ENCODE measurements at regions not wholly inside any gene's neighbourhood (a gene's known extent, or its start where the extent isn't known, plus 50 kb on each side); places are given as distances from the start of the nearest gene placed in this dataset.

GRCh38 chr3:139770577-139770976 is 92.8 kb upstream of the NMNAT3 start:
- Histone ChIP-seq H3K4me2 (no peak overlapping the region), H3K36me3 (no peaks in the 10 kb centered on the region)

GRCh38 chr3:139769796-139770195 is 92.0 kb upstream of the NMNAT3 start:
- no peaks in the 10 kb centered on the region for H4K20me1 ChIP-seq
- no peaks in the 10 kb centered on the region; a peak in 1 of 22 replicates for H3K9me3 ChIP-seq (replicated peaks in 1 of 11)
- no peak for TF ChIP-seq Cebpa-rat (IDR thresholded peaks at IDR 0.05)
- H3K9ac ChIP-seq, result no peak overlapping the region
- no peak overlapping the region for H3K27ac ChIP-seq
- H3K27me3 ChIP-seq, result no peaks in the 10 kb centered on the region
- peaks cover 0 to 8% (median 2%) of the 10 kb centered on the region in 10 experiments; a peak in 6 of 20 replicates for H3K4me1 ChIP-seq
- H3K36me3 ChIP-seq, result no peaks in the 10 kb centered on the region
- H3K4me3 ChIP-seq, result no peak overlapping the region
- H3K4me2 ChIP-seq, result no peak overlapping the region

More at GRCh38 chr3:139770577-139770976, 92.8 kb upstream of the NMNAT3 start:
- Histone ChIP-seq H3K4me1 (peaks cover 0 to 8% (median 2%) of the 10 kb centered on the region in 10 experiments; a peak in 6 of 20 replicates), H4K20me1 (no peaks in the 10 kb centered on the region), H3K27me3 (no peaks in the 10 kb centered on the region), H3K9me3 (replicated peaks in 1 of 11) (no peaks in the 10 kb centered on the region; a peak in 1 of 22 replicates), H3K9ac (no peak overlapping the region), H3K4me3 (no peak overlapping the region), H3K27ac (no peak overlapping the region)
- TF ChIP-seq Cebpa-rat (IDR thresholded peaks at IDR 0.05), result no peak

- Histone ChIP-seq H3K4me2 (0 out of 22 replicates have a peak overlapping the region, but pooled peaks of 1 of the 11 experiments have one; percentile 45), H4K20me1 (no peaks in the 10 kb centered on the region), H3K9me3 (replicated peaks in 1 of 11) (no peaks in the 10 kb centered on the region; a peak in 1 of 22 replicates), H3K4me3 (no peak overlapping the region), H3K36me3 (no peaks in the 10 kb centered on the region), H3K27me3 (no peaks in the 10 kb centered on the region), H3K9ac (no peak overlapping the region), H3K27ac (no peak overlapping the region), H3K4me1 (peaks cover 0 to 19% (median 7%) of the 10 kb centered on the region in 10 experiments; a peak in 11 of 20 replicates)
- TF ChIP-seq Cebpa-rat (IDR thresholded peaks at IDR 0.05), result no peak
Observed at GRCh38 chr3:139764936-139765335, 87.2 kb upstream of the NMNAT3 start.

GRCh38 chr3:139764069-139764905 is 86.5 kb upstream of the NMNAT3 start:
- Histone ChIP-seq H3K4me3 (no peak overlapping the region), H3K9me3 (replicated peaks in 1 of 11) (no peaks in the 10 kb centered on the region; a peak in 1 of 22 replicates), H3K36me3 (no peaks in the 10 kb centered on the region), H3K27ac (no peak overlapping the region), H3K4me2 (peak overlapping the region in 8 of 11 experiments; percentile 1 to 51 (median 44); a peak in 12 of 22 replicates), H3K4me1 (peaks cover 0 to 20% (median 9%) of the 10 kb centered on the region in 10 experiments; a peak in 12 of 20 replicates), H3K9ac (no peak overlapping the region), H4K20me1 (no peaks in the 10 kb centered on the region), H3K27me3 (no peaks in the 10 kb centered on the region)
- no peak for TF ChIP-seq Cebpa-rat (IDR thresholded peaks at IDR 0.05)

- Histone ChIP-seq H3K4me3 (no peak overlapping the region), H3K36me3 (no peaks in the 10 kb centered on the region), H4K20me1 (no peaks in the 10 kb centered on the region), H3K4me1 (peaks cover 0 to 28% (median 15%) of the 10 kb centered on the region in 10 experiments; a peak in 13 of 20 replicates), H3K27ac (no peak overlapping the region), H3K9ac (no peak overlapping the region), H3K4me2 (no peak overlapping the region), H3K27me3 (no peaks in the 10 kb centered on the region), H3K9me3 (replicated peaks in 1 of 11) (no peaks in the 10 kb centered on the region; a peak in 1 of 22 replicates)
- no peak for TF ChIP-seq Cebpa-rat (IDR thresholded peaks at IDR 0.05)
Observed at GRCh38 chr3:139762302-139762701, 84.5 kb upstream of the NMNAT3 start.

GRCh38 chr3:139759470-139759869 is 81.7 kb upstream of the NMNAT3 start:
- H3K9ac ChIP-seq, result no peak overlapping the region
- no peaks in the 10 kb centered on the region for H3K36me3 ChIP-seq
- no peaks in the 10 kb centered on the region for H3K27me3 ChIP-seq
- H3K27ac ChIP-seq, result no peak overlapping the region
- H3K9me3 ChIP-seq (replicated peaks in 1 of 11), result no peaks in the 10 kb centered on the region
- H3K4me3 ChIP-seq, result no peak overlapping the region
- H3K4me2 ChIP-seq, result peak overlapping the region in 7 of 11 experiments; percentile 19 to 49 (median 39); a peak in 12 of 22 replicates
- no peak for TF ChIP-seq Cebpa-rat (IDR thresholded peaks at IDR 0.05)
- no peaks in the 10 kb centered on the region for H4K20me1 ChIP-seq
- H3K4me1 ChIP-seq, result peaks cover 0 to 25% (median 14%) of the 10 kb centered on the region in 10 experiments; a peak in 13 of 20 replicates

- H3K4me1 ChIP-seq, result peaks cover 0 to 18% (median 8%) of the 10 kb centered on the region in 10 experiments; a peak in 13 of 20 replicates
- no peaks in the 10 kb centered on the region for H3K27me3 ChIP-seq
- H3K4me3 ChIP-seq, result no peak overlapping the region
- H4K20me1 ChIP-seq, result no peaks in the 10 kb centered on the region
- TF ChIP-seq Cebpa-rat (IDR thresholded peaks at IDR 0.05), result no peak
- H3K36me3 ChIP-seq, result no peaks in the 10 kb centered on the region
- no peaks in the 10 kb centered on the region for H3K9me3 ChIP-seq (replicated peaks in 1 of 11)
- H3K27ac ChIP-seq, result no peak overlapping the region
- H3K4me2 ChIP-seq, result peak overlapping the region in 7 of 11 experiments; percentile 19 to 49 (median 39); a peak in 13 of 22 replicates
- H3K9ac ChIP-seq, result no peak overlapping the region
Observed at GRCh38 chr3:139758654-139759291, 81.0 kb upstream of the NMNAT3 start.

GRCh38 chr3:139757448-139758030 is 79.8 kb upstream of the NMNAT3 start:
- Histone ChIP-seq H4K20me1 (no peaks in the 10 kb centered on the region), H3K36me3 (no peaks in the 10 kb centered on the region), H3K27ac (no peak overlapping the region), H3K4me1 (peaks cover 0 to 11% (median 8%) of the 10 kb centered on the region in 10 experiments; a peak in 12 of 20 replicates), H3K9ac (no peak overlapping the region), H3K9me3 (replicated peaks in 1 of 11) (no peaks in the 10 kb centered on the region), H3K27me3 (no peaks in the 10 kb centered on the region), H3K4me3 (no peak overlapping the region), H3K4me2 (no peak overlapping the region)
- TF ChIP-seq Cebpa-rat (IDR thresholded peaks at IDR 0.05), result no peak

All from BLaER1 treated with 17β-estradiol and CSF1 and Interleukin-3, amounts not matched to agents 10 nM and 100 nM (cell line).